ENCODE measurements at regions not wholly inside any gene's neighbourhood (a gene's known extent, or its start where the extent isn't known, plus 50 kb on each side); places are given as distances from the start of the nearest gene placed in this dataset.

DNA sequence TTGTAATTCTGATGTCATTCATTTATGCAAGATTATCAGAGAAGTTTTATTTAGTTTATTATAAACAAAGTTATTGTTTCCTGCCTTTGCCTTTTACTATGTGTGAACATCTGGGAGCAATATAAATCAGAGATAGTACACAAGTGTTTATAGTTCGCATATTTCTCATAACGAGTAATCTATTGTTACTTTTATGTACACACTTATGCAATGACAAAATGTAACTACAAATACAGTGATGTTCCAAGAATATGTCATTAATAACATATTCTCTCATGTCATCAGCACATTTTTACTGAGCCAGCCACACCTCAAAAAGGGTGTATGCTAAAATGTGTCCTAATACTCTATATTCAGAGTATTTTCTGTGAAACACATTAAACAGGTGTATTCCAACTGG lies 243.2 kb downstream of the ALX1 start:
- TF ChIP-seq MYC (IDR thresholded peaks at IDR 0.05; ENCODE audit: low read depth, low read length) = no peak
- TF ChIP-seq POLR2A (IDR thresholded peaks at IDR 0.05; ENCODE audit: extremely low read depth, insufficient read length) = no peak
- H3K4me3 ChIP-seq (ENCODE audit: low read depth, low read length) = no peak overlapping the region
- no peak for DNase-seq (ENCODE audit: low read depth)

DNA sequence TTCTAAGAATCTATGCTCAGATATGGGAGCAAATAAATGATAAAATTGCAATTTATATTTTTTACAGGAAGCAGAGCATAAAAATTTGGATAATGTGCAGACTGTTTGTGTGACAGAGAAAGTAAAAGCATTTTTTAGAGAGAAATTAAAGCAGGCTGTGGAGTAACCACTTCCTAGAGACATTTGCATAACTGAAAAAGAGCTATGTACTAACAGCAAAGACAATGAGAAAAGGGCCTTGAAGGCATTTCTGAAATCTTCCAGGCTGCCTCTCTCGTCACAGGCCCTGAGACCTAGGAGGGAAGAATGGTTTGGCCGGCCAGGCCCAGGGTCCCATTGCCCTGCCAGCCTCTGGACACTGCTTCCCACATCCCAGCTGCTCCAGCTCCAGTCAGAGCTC lies 247.2 kb downstream of the ALX1 start:
- H3K4me3 ChIP-seq (ENCODE audit: low read depth, low read length) = no peak overlapping the region
- no peak for DNase-seq (ENCODE audit: low read depth)
- TF ChIP-seq, protein P1, sequence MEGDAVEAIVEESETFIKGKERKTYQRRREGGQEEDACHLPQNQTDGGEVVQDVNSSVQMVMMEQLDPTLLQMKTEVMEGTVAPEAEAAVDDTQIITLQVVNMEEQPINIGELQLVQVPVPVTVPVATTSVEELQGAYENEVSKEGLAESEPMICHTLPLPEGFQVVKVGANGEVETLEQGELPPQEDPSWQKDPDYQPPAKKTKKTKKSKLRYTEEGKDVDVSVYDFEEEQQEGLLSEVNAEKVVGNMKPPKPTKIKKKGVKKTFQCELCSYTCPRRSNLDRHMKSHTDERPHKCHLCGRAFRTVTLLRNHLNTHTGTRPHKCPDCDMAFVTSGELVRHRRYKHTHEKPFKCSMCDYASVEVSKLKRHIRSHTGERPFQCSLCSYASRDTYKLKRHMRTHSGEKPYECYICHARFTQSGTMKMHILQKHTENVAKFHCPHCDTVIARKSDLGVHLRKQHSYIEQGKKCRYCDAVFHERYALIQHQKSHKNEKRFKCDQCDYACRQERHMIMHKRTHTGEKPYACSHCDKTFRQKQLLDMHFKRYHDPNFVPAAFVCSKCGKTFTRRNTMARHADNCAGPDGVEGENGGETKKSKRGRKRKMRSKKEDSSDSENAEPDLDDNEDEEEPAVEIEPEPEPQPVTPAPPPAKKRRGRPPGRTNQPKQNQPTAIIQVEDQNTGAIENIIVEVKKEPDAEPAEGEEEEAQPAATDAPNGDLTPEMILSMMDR (IDR thresholded peaks at IDR 0.05; ENCODE audit: low read depth, low read length) = no peak
- TF ChIP-seq MYC (IDR thresholded peaks at IDR 0.05; ENCODE audit: low read depth, low read length) (no peak), POLR2A (IDR thresholded peaks at IDR 0.05; ENCODE audit: extremely low read depth, insufficient read length) (no peak)
- TF ChIP-seq, protein P2, sequence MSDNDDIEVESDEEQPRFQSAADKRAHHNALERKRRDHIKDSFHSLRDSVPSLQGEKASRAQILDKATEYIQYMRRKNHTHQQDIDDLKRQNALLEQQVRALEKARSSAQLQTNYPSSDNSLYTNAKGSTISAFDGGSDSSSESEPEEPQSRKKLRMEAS (IDR thresholded peaks at IDR 0.05; ENCODE audit: low read depth, low read length) = no peak

DNA sequence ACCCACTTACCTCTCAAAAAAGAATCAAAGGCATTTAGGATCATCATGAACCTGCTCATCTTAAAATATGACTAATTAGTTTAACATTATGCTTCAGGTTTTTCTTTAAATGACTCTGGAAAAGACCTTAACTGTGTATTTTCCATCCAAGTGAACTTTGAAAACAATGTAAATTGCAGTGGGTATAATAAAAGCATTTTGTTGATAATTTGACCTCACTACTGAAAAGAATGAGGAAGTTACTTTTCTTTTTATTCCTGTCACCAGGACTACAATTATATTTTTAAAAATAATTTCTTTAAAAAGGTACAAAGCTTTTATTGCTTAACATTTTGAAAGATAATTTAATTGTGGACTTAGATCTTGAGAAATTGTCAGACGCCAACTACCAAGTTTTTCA lies 249.9 kb downstream of the ALX1 start:
- H3K4me3 ChIP-seq (ENCODE audit: low read depth, low read length) = no peak overlapping the region
- DNase-seq (ENCODE audit: low read depth) = no peak
- no peak for TF ChIP-seq MYC (IDR thresholded peaks at IDR 0.05; ENCODE audit: low read depth, low read length)
- TF ChIP-seq POLR2A (IDR thresholded peaks at IDR 0.05; ENCODE audit: extremely low read depth, insufficient read length) = no peak
- TF ChIP-seq, protein P2 (IDR thresholded peaks at IDR 0.05; ENCODE audit: low read depth, low read length) = no peak
- TF ChIP-seq, protein P1 (IDR thresholded peaks at IDR 0.05; ENCODE audit: low read depth, low read length) = no peak

DNA sequence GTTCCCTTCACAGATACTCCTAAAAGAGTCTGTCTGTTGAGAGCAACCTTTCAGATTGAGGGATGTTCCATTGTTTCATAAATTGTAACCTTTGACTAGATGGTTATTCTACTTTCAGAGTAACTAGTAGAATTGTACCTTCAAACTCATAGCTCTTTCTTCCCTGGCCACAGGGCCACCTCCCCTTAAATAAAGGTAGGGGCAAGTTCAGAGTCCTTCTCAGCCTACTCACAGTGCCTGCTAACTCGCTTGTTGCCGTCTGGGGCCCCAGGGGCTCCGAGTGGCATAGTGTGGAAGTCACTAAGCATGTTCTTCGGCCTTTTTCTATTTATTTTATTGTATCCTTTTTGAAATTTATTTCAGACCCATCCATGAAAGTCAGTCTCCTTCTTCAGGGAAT lies 250.4 kb downstream of the ALX1 start:
- no peak for DNase-seq (ENCODE audit: low read depth)
- no peak overlapping the region for H3K4me3 ChIP-seq (ENCODE audit: low read depth, low read length)
- TF ChIP-seq MYC (IDR thresholded peaks at IDR 0.05; ENCODE audit: low read depth, low read length) (no peak), POLR2A (IDR thresholded peaks at IDR 0.05; ENCODE audit: extremely low read depth, insufficient read length) (no peak)
- TF ChIP-seq, protein P1 (IDR thresholded peaks at IDR 0.05; ENCODE audit: low read depth, low read length) = no peak
- TF ChIP-seq, protein P2 (IDR thresholded peaks at IDR 0.05; ENCODE audit: low read depth, low read length) = no peak

DNA sequence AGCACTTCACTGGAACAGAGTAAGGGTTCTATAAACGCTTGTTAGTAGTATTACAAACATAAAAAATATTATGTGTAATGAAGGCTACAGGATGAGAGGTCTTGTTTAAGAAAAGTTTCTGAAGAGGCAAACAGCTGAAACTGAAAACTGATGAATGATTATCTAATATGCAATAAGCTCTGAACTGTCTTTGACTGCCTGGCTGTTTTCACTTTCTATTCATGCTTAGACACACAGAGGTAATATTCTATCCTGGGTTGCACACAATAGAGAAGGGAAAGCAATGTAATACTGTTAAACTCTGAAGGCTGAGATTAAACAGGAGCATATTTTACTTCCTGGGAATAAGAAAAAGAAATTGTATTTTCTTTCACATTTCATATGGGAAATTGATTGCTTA lies 251.3 kb downstream of the ALX1 start:
- no peak overlapping the region for H3K4me3 ChIP-seq (ENCODE audit: low read depth, low read length)
- no peak for DNase-seq (ENCODE audit: low read depth)
- no peak for TF ChIP-seq MYC (IDR thresholded peaks at IDR 0.05; ENCODE audit: low read depth, low read length)
- TF ChIP-seq, protein P1 (IDR thresholded peaks at IDR 0.05; ENCODE audit: low read depth, low read length) = no peak
- TF ChIP-seq POLR2A (IDR thresholded peaks at IDR 0.05; ENCODE audit: extremely low read depth, insufficient read length) = no peak
- TF ChIP-seq, protein P2 (IDR thresholded peaks at IDR 0.05; ENCODE audit: low read depth, low read length) = no peak

DNA sequence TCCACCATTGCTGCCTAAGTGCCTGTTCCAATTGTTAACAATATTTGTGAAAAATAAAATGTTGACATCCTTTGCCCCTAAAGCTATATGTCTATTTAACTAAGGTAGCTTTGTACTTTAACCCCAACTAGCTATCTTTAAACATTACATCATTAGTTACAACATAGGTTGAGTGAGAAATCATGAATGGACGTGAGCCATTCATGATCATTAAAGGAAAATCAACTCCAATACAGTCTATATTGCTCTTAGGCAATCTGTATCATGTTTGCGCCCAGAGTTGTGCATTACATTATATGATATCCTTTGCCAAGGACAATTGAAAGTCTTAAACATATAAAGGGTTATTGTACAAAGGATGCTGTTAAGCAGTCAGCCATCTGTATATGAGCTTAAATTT lies 269.6 kb downstream of the ALX1 start:
- no peak for DNase-seq (ENCODE audit: low read depth)
- no peak overlapping the region for H3K4me3 ChIP-seq (ENCODE audit: low read depth, low read length)
- TF ChIP-seq, protein P2 (IDR thresholded peaks at IDR 0.05; ENCODE audit: low read depth, low read length) = no peak
- TF ChIP-seq MYC (IDR thresholded peaks at IDR 0.05; ENCODE audit: low read depth, low read length) (no peak), POLR2A (IDR thresholded peaks at IDR 0.05; ENCODE audit: extremely low read depth, insufficient read length) (no peak)
- TF ChIP-seq, protein P1 (IDR thresholded peaks at IDR 0.05; ENCODE audit: low read depth, low read length) = no peak
